GM18517 (cell line): ENCODE measurements at regions not wholly inside any gene's neighbourhood (a gene's known extent, or its start where the extent isn't known, plus 50 kb on each side); places are given as distances from the start of the nearest gene placed in this dataset.

Experiments
- ATAC-seq: cut with Tn5 transposase; IDR thresholded peaks from one replicate; pipeline ENCODE4 v1.9.1; 2021; ENCODE audit warnings: mild to moderate bottlenecking, moderate library complexity; ENCODE audit not compliant: unreplicated experiment

DNA sequence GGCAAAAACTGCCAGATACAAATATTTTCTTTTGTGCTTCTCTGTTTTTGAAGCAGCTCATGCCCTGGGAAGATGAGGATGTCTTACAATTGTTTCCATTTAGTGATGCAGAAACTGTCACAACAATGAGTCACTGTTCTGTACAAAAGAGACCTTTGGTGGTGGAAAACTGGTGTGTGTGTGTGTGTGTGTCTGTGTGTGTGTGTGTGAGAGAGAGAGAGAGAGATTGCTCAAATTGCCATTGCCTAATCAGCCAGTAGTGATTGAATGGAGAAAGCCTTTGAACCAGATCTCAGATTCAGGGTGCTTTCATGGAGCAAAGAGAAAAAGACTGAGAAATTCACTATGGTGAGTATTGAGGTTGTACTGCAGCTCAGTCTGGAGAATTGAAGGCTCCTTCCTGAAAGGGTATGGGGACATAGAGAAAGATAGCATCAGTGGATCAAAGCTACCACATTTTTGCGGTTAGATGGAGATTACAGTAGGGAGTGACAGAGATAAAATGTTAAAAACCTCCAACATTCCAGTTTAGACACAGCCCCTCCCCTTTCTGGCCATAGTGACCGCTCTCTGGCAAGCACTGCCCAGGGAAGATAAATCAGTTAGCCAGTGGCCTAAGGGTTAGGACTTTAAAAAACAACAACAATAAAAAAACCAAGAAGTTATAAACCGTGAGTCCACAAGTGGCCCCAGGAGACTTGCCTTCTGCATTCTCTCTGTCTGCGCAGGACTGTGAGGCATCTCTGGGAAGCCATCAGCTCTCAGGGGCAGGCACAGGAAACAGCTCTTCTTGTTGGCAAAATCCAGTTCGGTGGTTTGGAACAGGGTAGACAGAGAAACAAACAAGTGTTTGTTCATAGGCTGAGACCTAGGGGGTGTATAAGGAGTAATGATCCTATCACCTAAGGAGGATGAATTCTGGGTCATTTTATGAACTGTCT lies 406.5 kb downstream of the DUSP10 start:
- ATAC-seq, result no peak

DNA sequence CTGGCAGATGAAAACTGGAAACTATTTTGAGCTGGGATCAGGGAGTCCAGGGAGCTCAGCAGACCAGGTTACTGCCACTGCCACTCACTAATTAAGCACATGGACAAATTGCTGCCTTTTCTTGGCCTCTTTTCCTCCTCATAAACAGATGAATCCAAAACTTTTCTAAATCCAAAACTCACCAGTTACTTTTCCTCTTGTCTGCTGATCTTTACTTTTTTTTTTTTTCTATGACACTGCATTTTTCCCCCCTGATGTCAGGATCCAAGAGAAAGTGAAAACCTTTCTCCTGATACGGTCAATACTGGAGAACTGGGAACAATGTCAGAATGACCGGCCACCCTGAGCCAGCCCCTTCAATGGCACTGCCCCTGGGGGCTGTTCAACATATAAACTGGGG lies 405.8 kb downstream of the DUSP10 start:
- ATAC-seq, result no peak

- no peak for ATAC-seq
These were observed 404.8 kb downstream of the DUSP10 start for GRCh38 chr1:221337106-221337505.

- ATAC-seq, result no peak
These were observed 398.8 kb downstream of the DUSP10 start for GRCh38 chr1:221343136-221343535.

DNA sequence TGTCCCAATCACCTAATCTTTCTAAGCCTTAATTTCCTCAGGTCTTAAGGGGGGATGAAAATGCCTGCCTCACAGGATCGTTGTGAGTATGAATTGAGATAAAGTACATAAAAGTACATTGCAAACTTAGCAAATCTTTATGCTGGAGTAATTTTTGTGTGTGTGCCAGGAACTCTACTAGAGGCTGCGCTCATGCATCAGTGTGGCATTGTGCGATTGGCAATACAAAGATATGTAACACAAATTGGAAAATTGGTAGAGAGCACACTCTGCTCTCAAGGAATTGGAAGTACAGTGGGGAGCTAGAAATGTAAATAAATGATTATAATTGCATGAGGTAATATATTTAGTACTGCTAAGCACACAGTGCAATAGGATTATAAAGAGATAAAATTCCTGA lies 398.3 kb downstream of the DUSP10 start:
- ATAC-seq, result no peak

DNA sequence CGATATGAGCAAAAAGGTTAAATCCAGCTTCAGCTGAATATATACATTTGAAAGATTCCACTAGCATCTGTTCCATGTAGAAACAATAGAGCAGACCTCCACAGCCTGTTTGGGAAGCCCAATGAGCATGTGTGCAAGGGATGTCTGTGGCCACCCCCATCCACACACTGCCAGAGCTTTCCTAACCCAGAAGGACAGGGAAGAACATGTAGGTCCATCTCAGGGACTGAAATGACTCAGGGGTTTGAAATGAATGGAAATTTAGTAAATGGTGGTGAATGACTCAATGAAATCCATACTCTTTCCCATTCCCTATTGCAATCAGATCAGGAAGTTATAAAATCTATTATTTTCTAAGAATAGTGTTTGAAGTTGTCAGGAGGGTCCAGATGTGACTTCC lies 397.2 kb downstream of the DUSP10 start:
- ATAC-seq, result no peak

- ATAC-seq, result no peak
These were observed 394.2 kb downstream of the DUSP10 start for GRCh38 chr1:221347706-221348105.

GRCh38 chr1:221350091-221350490 lies 391.8 kb downstream of the DUSP10 start:
- no peak for ATAC-seq

GRCh38 chr1:221356693-221357092 lies 385.2 kb downstream of the DUSP10 start:
- ATAC-seq, result no peak

- no peak for ATAC-seq
These were observed 378.9 kb downstream of the DUSP10 start for GRCh38 chr1:221363039-221363438.

- no peak for ATAC-seq
These were observed 375.3 kb downstream of the DUSP10 start for GRCh38 chr1:221366495-221367110.

DNA sequence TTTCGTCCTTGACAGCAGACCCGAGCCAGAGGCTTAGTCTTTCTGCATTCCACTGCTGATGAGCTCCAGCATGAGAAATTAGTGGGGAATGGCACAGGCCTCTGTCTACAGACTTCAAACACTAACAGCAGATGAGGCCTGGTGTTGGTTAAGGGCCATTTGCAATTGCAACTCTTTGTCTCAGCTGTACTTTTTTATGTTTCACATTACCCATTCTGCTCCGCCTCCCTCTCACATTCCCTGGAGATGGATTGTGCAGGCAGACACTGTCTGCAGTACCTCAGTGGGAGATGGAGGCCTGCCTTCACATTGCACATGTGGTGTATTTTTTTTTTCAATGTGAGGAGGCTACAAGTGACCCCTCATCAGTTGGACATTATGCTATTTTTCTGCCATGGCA lies 370.2 kb downstream of the DUSP10 start:
- no peak for ATAC-seq

GRCh38 chr1:221373795-221374194 lies 368.1 kb downstream of the DUSP10 start:
- ATAC-seq, result no peak

DNA sequence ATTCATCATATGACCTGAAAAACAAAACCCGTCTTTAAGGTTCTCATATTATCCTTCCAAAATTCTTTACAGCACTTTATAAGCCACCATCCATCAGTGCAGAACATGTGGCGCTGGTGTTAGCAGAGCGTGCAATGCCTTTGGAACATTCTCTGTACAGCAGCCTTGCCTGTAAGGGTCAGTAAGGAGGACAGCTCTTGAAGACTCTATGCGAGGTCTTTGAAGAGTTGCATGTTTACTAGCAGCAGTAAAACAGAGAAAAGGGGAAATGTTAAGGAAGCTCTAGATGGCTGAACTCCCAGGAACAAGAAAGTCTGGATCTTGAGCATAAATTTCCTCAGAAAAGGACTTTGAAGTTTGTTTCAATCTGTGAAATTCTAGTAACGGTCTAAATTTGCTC lies 365.6 kb downstream of the DUSP10 start:
- no peak for ATAC-seq

- ATAC-seq, result no peak
These were observed 359.8 kb downstream of the DUSP10 start for GRCh38 chr1:221381910-221382623.

GRCh38 chr1:221392453-221392852 lies 349.4 kb downstream of the DUSP10 start:
- ATAC-seq, result no peak

DNA sequence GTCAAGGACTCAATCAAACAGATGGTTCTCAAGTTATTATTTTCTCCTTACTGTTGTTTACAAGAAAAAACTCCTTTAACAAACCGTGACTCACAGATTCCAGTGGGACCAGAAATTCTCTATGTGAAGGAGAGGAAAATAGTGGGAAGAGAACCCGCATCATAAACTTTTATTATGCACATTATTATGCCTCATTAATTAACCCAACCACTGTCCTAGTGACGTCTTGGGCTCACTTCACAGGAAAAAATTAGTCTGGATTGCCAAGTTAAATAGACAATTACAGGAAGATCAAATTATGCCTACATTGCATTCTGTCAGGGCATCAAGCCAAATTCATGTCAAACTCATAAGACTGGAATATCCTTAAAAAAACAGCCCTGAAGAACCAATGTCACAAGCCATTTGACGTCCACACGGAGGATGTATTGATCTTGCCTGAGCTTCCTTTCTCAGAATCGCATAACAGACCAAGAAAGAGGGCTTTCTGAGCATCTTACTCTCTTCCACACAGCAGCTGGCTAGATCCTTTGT lies 347.8 kb downstream of the DUSP10 start:
- ATAC-seq, result no peak

DNA sequence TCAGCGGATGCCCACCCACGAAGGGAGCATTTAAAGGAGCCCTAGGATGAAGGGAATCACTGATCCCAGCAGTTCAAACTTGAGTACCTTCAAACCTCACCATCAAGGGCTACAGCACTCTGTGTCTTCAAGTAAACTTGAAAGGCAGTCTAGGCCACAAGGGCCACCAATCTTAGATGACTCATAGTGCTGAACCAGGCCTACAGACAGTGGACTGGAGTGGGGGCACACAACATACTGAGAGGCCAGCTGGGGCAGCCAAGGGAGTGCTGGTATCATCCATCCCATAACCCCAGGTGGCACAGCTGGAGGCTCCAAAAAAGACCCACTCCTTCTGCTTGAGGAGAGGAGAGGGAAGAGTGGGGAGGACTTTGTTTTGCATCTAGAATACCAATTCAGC lies 345.4 kb downstream of the DUSP10 start:
- no peak for ATAC-seq

DNA sequence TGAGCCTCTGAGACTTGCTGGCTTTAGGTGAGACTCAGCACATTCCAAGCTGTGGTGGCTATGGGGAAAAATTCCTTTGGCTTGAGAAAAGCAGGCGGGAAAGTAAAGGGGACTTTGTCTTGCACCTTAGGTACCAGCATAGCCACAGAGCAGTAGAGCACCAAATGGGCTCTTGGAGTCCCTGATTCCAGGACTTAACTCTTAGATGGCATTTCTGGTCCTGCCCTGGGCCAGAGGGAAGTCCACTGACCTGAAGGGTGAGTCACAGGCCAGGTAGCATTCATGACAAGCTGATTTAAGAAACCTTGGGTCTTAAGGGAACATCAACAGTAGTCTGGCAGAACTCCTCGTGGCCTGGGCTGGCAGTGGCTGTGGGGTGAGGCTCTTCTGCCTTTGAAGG lies 344.7 kb downstream of the DUSP10 start:
- no peak for ATAC-seq

DNA sequence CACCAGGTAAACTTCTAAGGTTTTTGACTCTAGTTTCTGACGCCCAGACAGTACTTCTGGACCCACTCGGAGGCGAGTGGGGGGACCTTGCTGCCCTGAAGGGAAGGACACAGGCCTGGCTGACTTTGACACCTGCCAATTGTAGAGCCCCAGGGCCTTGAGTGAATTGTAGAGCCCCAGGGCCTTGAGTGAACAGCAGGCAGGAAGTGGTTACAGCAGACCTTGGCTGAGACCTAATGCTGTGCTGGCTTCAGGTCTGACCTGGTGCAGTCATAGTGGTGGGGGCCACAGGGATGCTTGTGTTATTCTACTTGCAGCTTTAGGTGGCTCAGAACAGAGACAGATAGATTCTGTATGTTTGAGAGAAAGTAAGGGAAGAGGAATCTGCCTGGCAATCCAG lies 344.3 kb downstream of the DUSP10 start:
- no peak for ATAC-seq

DNA sequence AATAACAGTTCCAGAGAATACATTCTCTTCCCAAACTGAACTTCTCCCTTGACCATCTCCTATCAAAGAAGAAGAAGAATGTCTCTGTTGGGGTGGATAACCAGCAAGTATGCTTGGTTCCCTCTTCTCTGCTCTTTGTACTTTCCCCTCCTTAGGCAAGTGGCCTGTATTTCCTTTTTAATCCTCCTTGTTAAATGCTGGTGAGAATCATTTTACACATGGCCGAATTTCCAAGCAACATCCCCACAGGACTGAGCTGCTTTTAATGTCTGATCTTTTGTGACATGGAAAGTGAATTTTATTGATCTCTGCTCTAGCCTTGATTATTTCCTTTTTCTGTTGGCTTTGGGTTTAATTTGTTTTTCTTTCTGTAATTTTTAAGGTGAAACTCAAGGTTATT lies 336.7 kb downstream of the DUSP10 start:
- no peak for ATAC-seq
